T-helper 2 cell treated with Interferon-gamma antibody and Interleukin-4, amounts not matched to agents 100 ng/mL and 5 ng/mL, for 36 hours (primary cell): ENCODE measurements at regions not wholly inside any gene's neighbourhood (a gene's known extent, or its start where the extent isn't known, plus 50 kb on each side); places are given as distances from the start of the nearest gene placed in this dataset.

Experiments
- intact Hi-C: fragments of 100-400 bp; cut with micrococcal nuclease; formaldehyde crosslinking; loops from one replicate; pipeline ENCODE4 v1.15.1; 2023

DNA sequence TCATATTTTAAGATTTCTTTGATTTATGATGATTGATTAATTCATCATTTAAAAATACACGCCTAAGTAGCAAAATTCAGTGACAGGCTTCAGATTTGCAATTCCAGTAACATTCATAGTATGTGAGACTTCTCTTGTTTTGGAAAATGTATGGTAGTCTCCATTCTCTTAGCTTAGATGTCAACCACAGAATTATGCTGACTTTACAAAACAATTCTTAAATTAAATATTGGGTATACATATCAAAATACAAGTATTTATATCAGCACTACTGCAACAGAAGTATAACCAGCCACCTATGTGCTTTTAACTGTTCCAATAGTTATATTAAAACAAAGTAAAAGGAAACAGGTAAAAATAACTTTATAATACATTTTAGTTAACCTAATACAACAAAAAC, 1328.6 kb upstream of the ADGRL2 start:
- intact Hi-C loops: no loop called here

DNA sequence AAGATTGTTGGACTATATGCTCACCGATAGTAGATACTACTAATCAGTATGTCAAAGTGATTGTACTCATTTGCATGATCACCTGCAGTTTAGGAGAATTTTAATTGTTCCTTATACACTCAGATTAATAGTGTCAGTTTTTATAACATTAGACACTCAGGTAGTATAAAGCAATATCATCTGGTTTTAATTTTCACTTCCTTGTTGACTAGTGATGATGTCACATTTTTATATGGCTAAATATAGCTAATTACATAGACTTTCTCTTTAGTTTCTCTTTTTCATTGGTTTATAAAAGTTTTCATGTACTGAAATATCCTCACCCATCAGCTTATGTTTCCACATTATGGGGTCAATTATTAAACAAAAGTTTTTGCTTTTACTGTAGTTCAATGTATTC, 1332.4 kb upstream of the ADGRL2 start:
- intact Hi-C loops: no loop called here

GRCh38 chr1:80462006-80462405, 1338.7 kb upstream of the ADGRL2 start:
- intact Hi-C loops: no loop called here

- intact Hi-C loops: no loop called here
Observed at GRCh38 chr1:80457409-80457808, 1343.3 kb upstream of the ADGRL2 start.

DNA sequence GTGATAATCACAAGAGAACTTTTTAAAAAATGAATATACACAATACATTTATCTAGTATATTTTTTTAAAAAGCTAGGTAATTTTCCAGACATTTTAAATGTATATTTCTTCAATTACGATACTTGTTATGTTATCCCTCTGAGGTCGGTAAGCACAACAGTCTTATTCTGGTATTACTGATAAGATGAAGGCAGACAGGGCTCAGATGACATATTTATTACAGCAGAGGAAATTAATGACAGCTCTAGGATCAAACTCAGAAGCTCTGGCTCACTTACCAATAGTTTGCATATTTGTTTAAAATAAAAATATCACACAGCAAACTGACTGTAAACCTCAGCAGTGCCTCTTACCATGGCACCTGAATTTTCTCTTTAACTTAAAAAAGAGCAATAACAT, 1347.0 kb upstream of the ADGRL2 start:
- intact Hi-C loops: no loop called here

DNA sequence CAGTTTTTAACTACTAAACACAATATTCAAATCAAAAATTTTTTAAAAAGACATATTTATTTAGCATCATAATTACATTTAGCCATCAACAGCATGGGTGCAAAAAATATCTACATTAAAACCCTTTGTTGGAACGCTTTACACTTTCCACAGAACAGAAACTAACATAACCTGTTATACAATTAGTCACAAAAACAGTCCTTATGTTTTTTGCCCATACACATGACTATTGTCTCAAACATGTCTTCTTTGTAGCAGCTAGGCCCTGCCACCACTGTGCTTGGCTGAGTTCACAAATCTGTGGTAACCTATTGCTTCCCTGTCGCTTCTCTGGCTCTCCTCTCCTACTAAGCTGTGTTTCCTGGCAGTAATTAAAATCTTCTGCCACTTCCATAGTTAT, 1350.0 kb upstream of the ADGRL2 start:
- intact Hi-C loops: no loop called here

GRCh38 chr1:80448081-80448480, 1352.7 kb upstream of the ADGRL2 start:
- intact Hi-C loops: no loop called here

GRCh38 chr1:80447526-80447925, 1353.2 kb upstream of the ADGRL2 start:
- intact Hi-C loops: no loop called here

DNA sequence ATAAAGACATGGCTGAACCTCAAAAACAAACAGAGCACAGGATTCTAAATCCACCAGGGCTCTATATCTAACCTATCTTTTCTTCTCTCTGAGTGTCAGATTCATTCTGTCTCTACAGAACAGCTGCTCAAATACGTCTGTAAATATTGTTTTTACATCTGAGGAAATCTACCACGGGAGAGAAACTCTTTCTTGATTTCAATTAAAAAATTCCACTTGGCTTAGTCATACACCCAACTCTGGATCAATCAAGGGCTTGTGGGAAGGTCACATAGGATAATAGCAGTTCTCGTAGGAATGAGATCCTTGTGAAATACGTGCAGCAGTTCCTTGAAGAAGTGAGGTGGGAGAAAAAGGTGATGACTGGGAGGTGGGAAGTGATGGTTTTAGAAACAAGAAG, 1355.7 kb upstream of the ADGRL2 start:
- intact Hi-C loops: no loop called here

GRCh38 chr1:80444171-80444570, 1356.6 kb upstream of the ADGRL2 start:
- intact Hi-C loops: no loop called here

DNA sequence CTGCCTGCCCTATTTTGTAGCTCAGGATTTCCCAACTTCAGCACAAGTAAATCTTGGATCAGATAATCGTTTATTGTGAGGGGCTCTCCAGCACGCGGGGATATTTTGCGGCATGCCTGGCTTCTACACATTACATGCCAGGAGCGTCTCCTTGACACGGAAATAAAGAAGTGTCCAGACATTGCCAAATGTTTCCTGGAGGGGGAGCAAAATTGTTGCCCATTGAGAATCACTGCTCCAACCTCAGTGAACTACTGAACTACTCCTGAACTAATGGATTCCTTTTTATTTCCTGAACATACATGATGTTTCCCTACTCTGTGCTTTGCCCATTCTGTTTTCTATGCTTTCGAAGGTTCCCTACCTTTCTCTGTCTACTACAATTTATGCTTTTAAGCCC, 1359.1 kb upstream of the ADGRL2 start:
- intact Hi-C loops: no loop called here

DNA sequence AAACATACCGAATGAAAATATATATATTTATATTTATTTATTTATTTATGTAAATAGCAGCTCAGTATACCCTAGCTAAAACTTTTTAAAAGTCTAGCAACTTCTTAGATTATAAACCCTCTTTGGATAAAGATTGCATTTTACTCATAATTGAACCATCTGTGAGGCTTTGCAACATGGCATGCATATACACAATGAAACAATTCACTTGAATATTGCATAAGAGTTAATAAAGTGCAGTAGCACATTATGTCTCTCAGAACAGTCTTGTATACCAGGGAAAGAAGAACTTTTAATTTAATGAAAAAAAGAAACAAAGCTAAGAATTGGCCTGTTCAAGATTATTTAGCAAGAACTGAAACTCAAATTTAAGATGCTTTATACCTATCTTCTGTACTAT, 1363.9 kb upstream of the ADGRL2 start:
- intact Hi-C loops: no loop called here

GRCh38 chr1:80427881-80428280, 1372.9 kb upstream of the ADGRL2 start:
- intact Hi-C loops: no loop called here

DNA sequence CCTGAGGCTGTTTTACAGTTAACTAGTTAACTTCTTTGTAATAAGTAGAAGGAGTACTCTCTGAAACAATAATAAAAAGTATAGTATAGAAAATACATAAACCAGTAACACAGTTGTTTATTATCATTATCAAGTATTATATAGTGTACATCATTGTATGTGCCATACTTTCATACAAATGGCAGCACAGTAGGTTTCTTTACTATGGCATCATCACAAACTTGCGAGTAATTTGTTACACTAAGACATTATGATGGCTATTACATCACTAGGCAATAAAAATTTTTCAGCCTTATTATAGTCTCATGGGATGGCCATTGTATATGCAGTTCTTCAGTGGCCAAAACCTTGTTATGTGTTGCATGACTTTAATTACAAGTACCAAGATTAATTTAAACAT, 1376.5 kb upstream of the ADGRL2 start:
- intact Hi-C loops: no loop called here

DNA sequence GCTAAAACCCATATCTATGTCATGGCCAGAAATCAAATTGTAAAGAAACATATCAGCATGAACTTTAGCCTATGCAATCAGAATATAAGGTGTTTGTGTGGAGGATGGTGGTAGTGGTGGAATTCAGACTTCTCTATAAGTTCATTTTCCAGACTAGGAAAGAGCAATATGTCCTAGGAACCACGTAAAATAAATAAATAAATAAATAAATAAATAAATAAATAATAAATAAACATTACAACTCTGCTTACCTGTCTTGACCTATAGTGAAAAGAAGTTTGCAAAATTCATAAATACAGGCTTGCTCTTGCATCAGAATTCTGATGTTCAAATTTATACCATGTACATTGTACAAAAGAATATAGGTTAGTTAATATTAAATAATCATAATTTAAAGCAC, 1382.6 kb upstream of the ADGRL2 start:
- intact Hi-C loops: no loop called here

DNA sequence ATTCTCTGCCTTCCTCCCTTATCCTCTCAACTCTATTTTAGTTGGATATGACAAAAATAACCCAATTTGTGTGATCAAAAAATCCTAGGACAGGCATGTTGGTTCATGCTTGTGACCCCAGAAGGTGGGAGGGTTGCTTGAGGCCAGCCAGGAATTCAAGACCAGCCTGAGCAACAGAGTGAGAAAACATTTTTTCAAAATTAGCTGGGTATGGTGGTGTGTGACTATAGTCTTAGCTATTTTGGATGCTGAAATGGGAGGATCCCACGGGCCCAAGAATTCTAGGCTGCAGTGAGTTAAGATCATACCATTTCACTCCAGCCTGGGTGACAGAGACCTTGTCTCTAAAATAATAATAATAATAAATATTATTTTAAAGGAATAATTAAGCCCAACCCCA, 1383.1 kb upstream of the ADGRL2 start:
- intact Hi-C loops: no loop called here

GRCh38 chr1:80413969-80414368, 1386.8 kb upstream of the ADGRL2 start:
- intact Hi-C loops: no loop called here

- intact Hi-C loops: no loop called here
Observed at GRCh38 chr1:80410233-80410632, 1390.5 kb upstream of the ADGRL2 start.

GRCh38 chr1:80403471-80403893, 1397.0 kb upstream of the ADGRL4 start:
- intact Hi-C loops: no loop called here

DNA sequence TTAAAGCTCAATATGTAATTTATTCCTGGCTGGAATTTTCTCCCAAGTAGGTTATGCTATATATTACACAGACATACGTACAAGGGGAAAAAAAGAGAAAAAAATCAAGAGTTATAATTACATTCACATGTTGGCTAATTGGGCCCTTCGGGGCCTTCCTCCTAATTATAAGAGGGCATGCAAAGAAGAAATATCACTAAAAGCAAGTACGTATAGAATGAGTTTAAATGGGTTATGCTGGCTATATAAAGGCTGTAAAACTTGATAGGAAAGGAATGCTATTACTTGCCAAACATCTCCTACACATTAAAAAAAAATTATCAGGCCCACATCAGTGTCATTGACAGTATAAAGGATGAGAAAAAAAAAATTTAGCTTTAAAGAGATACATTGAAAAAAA, 1396.1 kb upstream of the ADGRL4 start:
- intact Hi-C loops: no loop called here

GRCh38 chr1:80401757-80402156, 1395.2 kb upstream of the ADGRL4 start:
- intact Hi-C loops: no loop called here

GRCh38 chr1:80392529-80392928, 1386.0 kb upstream of the ADGRL4 start:
- intact Hi-C loops: no loop called here

DNA sequence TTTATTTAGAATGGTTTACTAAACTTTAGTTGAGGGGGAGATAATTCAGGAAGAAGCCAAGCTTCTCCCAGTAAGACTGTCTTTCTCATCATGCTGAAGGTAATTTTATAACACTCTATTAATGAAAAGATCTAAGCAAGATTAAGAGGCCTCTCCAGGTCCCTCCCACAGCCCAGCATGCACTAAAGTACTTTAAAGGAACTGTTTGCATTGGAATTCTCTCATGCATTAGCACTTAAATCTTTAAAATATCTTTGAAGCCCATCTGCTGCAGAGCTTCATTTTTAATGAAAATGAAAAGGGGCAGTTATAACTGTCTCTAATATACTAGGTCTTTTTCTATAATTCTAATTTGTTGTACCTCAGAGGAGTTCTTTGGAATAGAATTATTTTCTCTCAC, 1379.1 kb upstream of the ADGRL4 start:
- intact Hi-C loops: no loop called here

DNA sequence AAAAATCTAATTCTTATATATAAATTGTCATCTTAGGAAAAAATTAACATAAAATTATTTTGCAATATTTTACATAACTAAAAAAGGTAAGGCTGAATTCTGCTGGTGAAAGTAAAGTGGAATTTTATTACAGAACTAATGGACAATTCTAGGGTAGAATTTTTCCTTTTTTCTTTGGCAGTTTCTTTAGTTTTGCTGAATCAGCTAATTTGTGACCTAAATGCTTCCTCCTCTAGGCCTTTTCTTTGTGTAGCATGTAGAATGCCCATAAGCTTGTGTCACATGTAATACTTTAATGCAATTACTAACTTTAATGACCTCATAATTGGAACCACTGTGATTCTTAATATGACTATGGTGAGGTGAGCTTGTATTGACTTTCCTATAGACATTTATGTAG, 1378.4 kb upstream of the ADGRL4 start:
- intact Hi-C loops: no loop called here
